ENCODE measurements at regions not wholly inside any gene's neighbourhood (a gene's known extent, or its start where the extent isn't known, plus 50 kb on each side); places are given as distances from the start of the nearest gene placed in this dataset.

GRCh38 chr7:69388452-69389137 lies 209.7 kb upstream of the AUTS2 start:
- no peak for TF ChIP-seq CTCF (IDR thresholded peaks at IDR 0.05; ENCODE audit: insufficient read depth, low read depth, low read length)
- no peak for TF ChIP-seq EZH2 (IDR thresholded peaks at IDR 0.05; ENCODE audit: insufficient read depth, low read length)

All from astrocyte (in vitro differentiated cells and primary cell).